ENCODE measurements at regions not wholly inside any gene's neighbourhood (a gene's known extent, or its start where the extent isn't known, plus 50 kb on each side); places are given as distances from the start of the nearest gene placed in this dataset.

DNA sequence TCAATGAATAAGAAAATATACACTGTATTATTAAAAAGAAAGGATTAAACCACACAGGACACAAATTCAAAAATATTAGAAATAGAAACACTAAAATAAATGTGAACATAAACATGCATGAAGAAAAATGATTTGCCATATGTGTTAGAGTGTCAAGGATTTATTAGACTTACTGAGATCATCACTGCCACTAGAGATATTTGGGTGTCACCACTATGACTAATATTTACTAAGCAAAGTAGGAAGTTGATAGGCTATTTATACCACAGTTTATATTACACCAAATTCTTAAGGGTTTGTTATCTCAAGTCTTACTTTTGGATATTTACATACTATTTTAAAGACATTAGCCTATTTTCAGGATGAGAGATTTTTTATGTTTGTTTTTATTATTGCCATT is 575.0 kb upstream of the SGO1 start:
- TF ChIP-seq, protein P1, sequence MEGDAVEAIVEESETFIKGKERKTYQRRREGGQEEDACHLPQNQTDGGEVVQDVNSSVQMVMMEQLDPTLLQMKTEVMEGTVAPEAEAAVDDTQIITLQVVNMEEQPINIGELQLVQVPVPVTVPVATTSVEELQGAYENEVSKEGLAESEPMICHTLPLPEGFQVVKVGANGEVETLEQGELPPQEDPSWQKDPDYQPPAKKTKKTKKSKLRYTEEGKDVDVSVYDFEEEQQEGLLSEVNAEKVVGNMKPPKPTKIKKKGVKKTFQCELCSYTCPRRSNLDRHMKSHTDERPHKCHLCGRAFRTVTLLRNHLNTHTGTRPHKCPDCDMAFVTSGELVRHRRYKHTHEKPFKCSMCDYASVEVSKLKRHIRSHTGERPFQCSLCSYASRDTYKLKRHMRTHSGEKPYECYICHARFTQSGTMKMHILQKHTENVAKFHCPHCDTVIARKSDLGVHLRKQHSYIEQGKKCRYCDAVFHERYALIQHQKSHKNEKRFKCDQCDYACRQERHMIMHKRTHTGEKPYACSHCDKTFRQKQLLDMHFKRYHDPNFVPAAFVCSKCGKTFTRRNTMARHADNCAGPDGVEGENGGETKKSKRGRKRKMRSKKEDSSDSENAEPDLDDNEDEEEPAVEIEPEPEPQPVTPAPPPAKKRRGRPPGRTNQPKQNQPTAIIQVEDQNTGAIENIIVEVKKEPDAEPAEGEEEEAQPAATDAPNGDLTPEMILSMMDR (IDR thresholded peaks at IDR 0.05; ENCODE audit: poor library complexity, severe bottlenecking): no peak
- TF ChIP-seq TAF1 (IDR thresholded peaks at IDR 0.05; ENCODE audit: low read depth) (no peak), EZH2 (IDR thresholded peaks at IDR 0.05; ENCODE audit: borderline replicate concordance, insufficient read depth, low read length, poor library complexity, severe bottlenecking) (no peak), POLR2AphosphoS5 (IDR thresholded peaks at IDR 0.05) (no peak)

Measured in neural cell (in vitro differentiated cells).